H1 (cell line): ENCODE measurements at regions not wholly inside any gene's neighbourhood (a gene's known extent, or its start where the extent isn't known, plus 50 kb on each side); places are given as distances from the start of the nearest gene placed in this dataset.

Experiments used
- CTCF ChIA-PET: fragments of 300-600 bp; sonication (Branson Sonifier 250); formaldehyde crosslinking; loops from one replicate; lab custom pipeline; 2021; ENCODE audit not compliant: partially characterized antibody; lab: Charles Lee
- POLR2A ChIA-PET: fragments of 300-600 bp; sonication (Branson Sonifier 250); formaldehyde crosslinking; loops from one replicate; lab custom pipeline; 2021; ENCODE audit warnings: inconsistent platforms; ENCODE audit not compliant: partially characterized antibody; lab: Charles Lee
- DNase-seq, 2 experiments: peaks; one replicate each; pipeline versions ENCODE4 v3.0.0 to v3.0.0-alpha.2; 2010 to 2022; ENCODE audit warnings: low spot score in 2 of 2, low read depth in 1 of 2, mixed read lengths in 1 of 2
- FAIRE-seq: peaks from 2 replicates; lab custom pipeline; 2011; peaks lifted over from hg19 to GRCh38; lab: Jason Lieb, UNC
- H2AFZ ChIP-seq: 2 replicates; pipeline ENCODE4 v1.8.1; 2012; ENCODE audit warnings: low read length, inconsistent platforms
- H2AK5ac ChIP-seq: 2 replicates; pipeline ENCODE4 v1.6.1; 2013; ENCODE audit warnings: low read depth, low read length
- H2BK120ac ChIP-seq: replicated peaks from 2 replicates; pipeline ENCODE3; 2013; ENCODE audit warnings: low read depth, low read length, inconsistent platforms
- H2BK12ac ChIP-seq: 2 replicates; pipeline ENCODE4 v1.6.1; 2013; ENCODE audit warnings: low read depth, low read length
- H2BK15ac ChIP-seq: 2 replicates; pipeline ENCODE4 v1.6.1; 2013; ENCODE audit warnings: low read length
- H2BK20ac ChIP-seq: 2 replicates; pipeline ENCODE4 v1.6.1; 2013; ENCODE audit warnings: low read length
- H2BK5ac ChIP-seq: 2 replicates; pipeline ENCODE4 v1.6.1; 2013; ENCODE audit warnings: low read depth, low read length
- H3K14ac ChIP-seq: 2 replicates; pipeline ENCODE4 v1.6.1; 2013; ENCODE audit warnings: inconsistent platforms; ENCODE audit not compliant: insufficient read length
- H3K18ac ChIP-seq: 2 replicates; pipeline ENCODE4 v1.6.1; 2013; ENCODE audit warnings: low read length; ENCODE audit errors: extremely low read depth
- H3K23ac ChIP-seq: 2 replicates; pipeline ENCODE4 v1.6.1; 2013; ENCODE audit warnings: inconsistent platforms; ENCODE audit not compliant: insufficient read length
- H3K23me2 ChIP-seq: 2 replicates; pipeline ENCODE4 v1.6.1; 2013; ENCODE audit warnings: low read depth, low read length
- H3K27ac ChIP-seq: 2 replicates; pipeline ENCODE4 v1.6.1; 2011; ENCODE audit warnings: low read depth, low read length, inconsistent platforms
- H3K27me3 ChIP-seq, 4 experiments: replicated peaks in 1 of 4; 1 replicate in 1 of 4; 2 replicates in 3 of 4; pipeline versions ENCODE4 v1.6.1 to v1.8.1; 2011 to 2013; ENCODE audit warnings: low read length in 3 of 4, mild to moderate bottlenecking in 3 of 4, inconsistent platforms in 2 of 4, mixed read lengths in 2 of 4, moderate library complexity in 1 of 4; ENCODE audit not compliant: control insufficient read depth in 3 of 4, insufficient read depth in 3 of 4; ENCODE audit errors: extremely low read depth in 1 of 4
- H3K36me3 ChIP-seq, 4 experiments: 2 replicates each; pipeline versions ENCODE4 v1.6.1 to v1.8.1; 2011 to 2013; ENCODE audit warnings: mild to moderate bottlenecking in 4 of 4, low read length in 3 of 4, moderate library complexity in 2 of 4, control low read depth in 1 of 4, inconsistent platforms in 1 of 4; ENCODE audit not compliant: insufficient read depth in 4 of 4, control insufficient read depth in 2 of 4
- H3K4ac ChIP-seq: replicated peaks from 2 replicates; pipeline ENCODE3; 2013; ENCODE audit warnings: low read length, low read depth, mixed read lengths, inconsistent platforms; ENCODE audit not compliant: insufficient read length
- H3K4me1 ChIP-seq, 4 experiments: replicated peaks in 1 of 4; 1 replicate in 1 of 4; 2 replicates in 3 of 4; pipeline versions ENCODE4 v1.6.1 to v1.8.1; 2011 to 2013; ENCODE audit warnings: low read length in 3 of 4, inconsistent platforms in 2 of 4, mixed read lengths in 1 of 4; ENCODE audit not compliant: insufficient read depth in 4 of 4, control insufficient read depth in 3 of 4
- H3K4me2 ChIP-seq, 2 experiments: 2 replicates each; pipeline versions ENCODE4 v1.6.1 to v1.8.1; 2011 to 2013; ENCODE audit warnings: low read depth in 2 of 2, low read length in 2 of 2, control low read depth in 1 of 2, inconsistent platforms in 1 of 2, mild to moderate bottlenecking in 1 of 2; ENCODE audit not compliant: insufficient read depth in 1 of 2
- H3K4me3 ChIP-seq, 4 experiments: fragments of 200-600, 300-600 bp in 1 of 4; sonication (generic), shearing (Covaris generic), sonication (Bioruptor Twin) in 1 of 4; 2 replicates each; pipeline versions ENCODE4 v1.5.1 to v1.8.1; 2011 to 2016; ENCODE audit warnings: low read length in 4 of 4, low read depth in 3 of 4, control low read depth in 2 of 4, inconsistent platforms in 2 of 4, mild to moderate bottlenecking in 2 of 4, mixed read lengths in 1 of 4, moderate library complexity in 1 of 4; ENCODE audit not compliant: insufficient read depth in 2 of 4; ENCODE audit errors: extremely low read depth in 1 of 4
- H3K56ac ChIP-seq: replicated peaks from 2 replicates; pipeline ENCODE3; 2013; ENCODE audit warnings: low read depth, mild to moderate bottlenecking, mixed read lengths, low read length, inconsistent platforms; ENCODE audit not compliant: insufficient read length
- H3K79me1 ChIP-seq: 2 replicates; pipeline ENCODE4 v1.6.1; 2013; ENCODE audit warnings: low read depth, low read length, control low read depth
- H3K79me2 ChIP-seq, 2 experiments: 2 replicates each; pipeline versions ENCODE4 v1.6.1 to v1.8.1; 2012 to 2013; ENCODE audit warnings: low read length in 2 of 2, mild to moderate bottlenecking in 2 of 2, inconsistent platforms in 1 of 2; ENCODE audit not compliant: insufficient read depth in 2 of 2, control insufficient read depth in 1 of 2
- H3K9ac ChIP-seq, 4 experiments: replicated peaks in 1 of 4; 1 replicate in 1 of 4; 2 replicates in 3 of 4; pipeline versions ENCODE4 v1.6.1 to v1.8.1; 2011 to 2013; ENCODE audit warnings: low read depth in 3 of 4, low read length in 3 of 4, control low read depth in 2 of 4, mild to moderate bottlenecking in 2 of 4, moderate library complexity in 2 of 4, inconsistent platforms in 1 of 4; ENCODE audit errors: extremely low read depth in 1 of 4
- H3K9me3 ChIP-seq, 2 experiments: 2 replicates each; pipeline versions ENCODE4 v1.6.1 to v1.8.1; 2012 to 2013; ENCODE audit warnings: mild to moderate bottlenecking in 2 of 2, moderate library complexity in 2 of 2, control low read depth in 1 of 2, inconsistent platforms in 1 of 2, low read depth in 1 of 2, low read length in 1 of 2, mixed read lengths in 1 of 2; ENCODE audit not compliant: insufficient read depth in 2 of 2
- H4K20me1 ChIP-seq, 2 experiments: replicated peaks in 1 of 2; 2 replicates each; pipeline versions ENCODE3 to v1.8.1; 2011 to 2013; ENCODE audit warnings: inconsistent platforms in 2 of 2, low read length in 2 of 2, mild to moderate bottlenecking in 1 of 2; ENCODE audit not compliant: insufficient read depth in 2 of 2, control insufficient read depth in 1 of 2
- H4K5ac ChIP-seq: 2 replicates; pipeline ENCODE4 v1.6.1; 2013; ENCODE audit warnings: low read length, low read depth, mixed read lengths, inconsistent platforms; ENCODE audit not compliant: insufficient read length
- H4K8ac ChIP-seq: 2 replicates; pipeline ENCODE4 v1.8.0; 2013; ENCODE audit warnings: mild to moderate bottlenecking, moderate library complexity, low read length, inconsistent platforms; ENCODE audit not compliant: insufficient read depth; ENCODE audit errors: extremely low read depth
- H4K91ac ChIP-seq: replicated peaks from 2 replicates; pipeline ENCODE3; 2013; ENCODE audit warnings: low read length, mixed read lengths, inconsistent platforms; ENCODE audit not compliant: insufficient read length
- WGBS, 2 experiments: shearing (Covaris generic) in 1 of 2; methylation state at CpG; one replicate each; pipeline versions ENCODE4 v1.1.6 to v1.1.7; 2013 to 2015; ENCODE audit warnings: low lambda C conversion rate in 2 of 2, mixed read lengths in 2 of 2, inconsistent platforms in 1 of 2, low coverage in 1 of 2, missing lambda C conversion rate in 1 of 2; ENCODE audit not compliant: insufficient replicate concordance in 2 of 2, insufficient coverage in 1 of 2, insufficient read length in 1 of 2; ENCODE audit errors: extremely low coverage in 1 of 2, missing lambda C conversion rate in 1 of 2; 5-methylcytosine and 5-hydroxymethylcytosine counted together
- TF ChIP-seq, protein P1 (sequence below): IDR thresholded peaks from 2 replicates; pipeline ENCODE4 v1.6.1; 2012; ENCODE audit warnings: inconsistent platforms

DNA sequence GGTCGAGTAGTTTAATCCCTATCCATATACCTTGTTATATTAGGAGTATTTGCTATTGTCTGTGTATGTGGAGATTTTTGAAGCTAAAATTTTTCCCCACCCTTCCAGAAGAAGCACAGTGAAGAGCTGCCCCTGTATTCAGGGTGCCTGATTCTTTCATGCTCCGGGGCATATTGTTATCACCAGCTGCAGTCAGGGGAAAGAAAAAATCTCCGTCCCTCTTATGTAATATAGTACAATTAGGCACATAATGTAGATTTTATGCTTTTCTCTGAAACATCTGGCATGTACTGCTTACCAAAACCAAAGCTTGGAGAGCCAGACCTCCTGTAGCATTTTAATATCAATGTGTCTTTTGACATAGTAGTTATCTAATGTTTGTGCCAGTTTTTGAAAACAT lies 214.9 kb upstream of the EDNRB start:
- no peak overlapping the region for H3K23ac ChIP-seq
- ChIA-PET POLR2A (no interaction called here), CTCF (interaction anchor here (0.8 to 0.9 kb wide), 5 partner anchors 11 to 574 kb away, joined by 3 to 5 read pairs (median 5); no protein-coding TSS in a partner anchor)
- TF ChIP-seq, protein P1, sequence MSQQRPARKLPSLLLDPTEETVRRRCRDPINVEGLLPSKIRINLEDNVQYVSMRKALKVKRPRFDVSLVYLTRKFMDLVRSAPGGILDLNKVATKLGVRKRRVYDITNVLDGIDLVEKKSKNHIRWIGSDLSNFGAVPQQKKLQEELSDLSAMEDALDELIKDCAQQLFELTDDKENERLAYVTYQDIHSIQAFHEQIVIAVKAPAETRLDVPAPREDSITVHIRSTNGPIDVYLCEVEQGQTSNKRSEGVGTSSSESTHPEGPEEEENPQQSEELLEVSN, result no peak
- H3K56ac ChIP-seq, result no peak overlapping the region
- H2BK15ac ChIP-seq, result no peak overlapping the region
- H3K27me3 ChIP-seq, result no peaks in the 10 kb centered on the region
- no peak overlapping the region for H2BK120ac ChIP-seq
- H4K20me1 ChIP-seq, result no peaks in the 10 kb centered on the region
- no peak overlapping the region for H3K4me3 ChIP-seq
- no peaks in the 10 kb centered on the region for H3K23me2 ChIP-seq
- H3K27ac ChIP-seq, result no peak overlapping the region
- DNase-seq (no peak), FAIRE-seq (no peak)
- H3K79me1 ChIP-seq, result no peaks in the 10 kb centered on the region
- no peak overlapping the region for H2AFZ ChIP-seq
- 86% methylated on average over 3 of the region's 3 CpGs; no CpG with 5 or more reads in 1 of the 2 experiments for WGBS, 2 experiments
- H3K4ac ChIP-seq, result no peak overlapping the region
- no peak overlapping the region for H2BK20ac ChIP-seq
- H2AK5ac ChIP-seq, result no peak overlapping the region
- no peaks in the 10 kb centered on the region for H3K9me3 ChIP-seq
- no peak overlapping the region for H3K9ac ChIP-seq
- H4K8ac ChIP-seq, result no peak overlapping the region
- H3K79me2 ChIP-seq, result no peaks in the 10 kb centered on the region
- no peak overlapping the region for H4K91ac ChIP-seq
- no peak overlapping the region for H2BK12ac ChIP-seq
- H3K36me3 ChIP-seq, result no peaks in the 10 kb centered on the region
- H3K14ac ChIP-seq, result no peak overlapping the region
- no peak overlapping the region for H3K4me2 ChIP-seq
- H3K4me1 ChIP-seq, result peaks cover 0 to 5% (median under 1%) of the 10 kb centered on the region in 4 experiments; a peak in 1 of 7 replicates
- H3K18ac ChIP-seq, result no peak overlapping the region
- no peak overlapping the region for H4K5ac ChIP-seq
- H2BK5ac ChIP-seq, result no peak overlapping the region
